Lower lobe of right lung (tissue), 2 donors: ENCODE measurements at regions not wholly inside any gene's neighbourhood (a gene's known extent, or its start where the extent isn't known, plus 50 kb on each side); places are given as distances from the start of the nearest gene placed in this dataset.

ENCODE experiments used
- ATAC-seq, 2 donors: fragments of 200-7000 bp; cut with Tn5 transposase; one replicate each; pipeline ENCODE4 v1.9.1; 2020 to 2022; ENCODE audit warnings: mild to moderate bottlenecking in 2 of 2, moderate library complexity in 2 of 2
- DNase-seq: peaks from one replicate; pipeline ENCODE4 v3.0.0-alpha.2; 2020
- H3K27ac ChIP-seq: fragments of 200-600 bp; one replicate; pipeline ENCODE4 v1.8.0; 2022
- H3K27me3 ChIP-seq: fragments of 200-600 bp; one replicate; pipeline ENCODE4 v1.8.0; 2022; ENCODE audit warnings: low read depth
- H3K36me3 ChIP-seq: fragments of 200-600 bp; one replicate; pipeline ENCODE4 v1.8.0; 2022; ENCODE audit warnings: mild to moderate bottlenecking
- H3K4me1 ChIP-seq: fragments of 200-600 bp; one replicate; pipeline ENCODE4 v1.8.0; 2022
- H3K4me3 ChIP-seq: fragments of 200-600 bp; one replicate; pipeline ENCODE4 v1.8.0; 2022; ENCODE audit warnings: mild to moderate bottlenecking
- H3K9me3 ChIP-seq: fragments of 200-600 bp; one replicate; pipeline ENCODE4 v1.8.0; 2022
- intact Hi-C: fragments of 100-400 bp; cut with DNase I; formaldehyde crosslinking; loops from one replicate; pipeline ENCODE4 v1.11.0; 2022
- TF ChIP-seq, protein P1 (sequence below): fragments of 200-600 bp; IDR thresholded peaks from one replicate; pipeline ENCODE4 v1.8.0; 2022; ENCODE audit warnings: antibody characterized with exemption, mild to moderate bottlenecking
- donor health status: DM: no; HTN: yes; CAD: no; lungs with severe emphysema.

DNA sequence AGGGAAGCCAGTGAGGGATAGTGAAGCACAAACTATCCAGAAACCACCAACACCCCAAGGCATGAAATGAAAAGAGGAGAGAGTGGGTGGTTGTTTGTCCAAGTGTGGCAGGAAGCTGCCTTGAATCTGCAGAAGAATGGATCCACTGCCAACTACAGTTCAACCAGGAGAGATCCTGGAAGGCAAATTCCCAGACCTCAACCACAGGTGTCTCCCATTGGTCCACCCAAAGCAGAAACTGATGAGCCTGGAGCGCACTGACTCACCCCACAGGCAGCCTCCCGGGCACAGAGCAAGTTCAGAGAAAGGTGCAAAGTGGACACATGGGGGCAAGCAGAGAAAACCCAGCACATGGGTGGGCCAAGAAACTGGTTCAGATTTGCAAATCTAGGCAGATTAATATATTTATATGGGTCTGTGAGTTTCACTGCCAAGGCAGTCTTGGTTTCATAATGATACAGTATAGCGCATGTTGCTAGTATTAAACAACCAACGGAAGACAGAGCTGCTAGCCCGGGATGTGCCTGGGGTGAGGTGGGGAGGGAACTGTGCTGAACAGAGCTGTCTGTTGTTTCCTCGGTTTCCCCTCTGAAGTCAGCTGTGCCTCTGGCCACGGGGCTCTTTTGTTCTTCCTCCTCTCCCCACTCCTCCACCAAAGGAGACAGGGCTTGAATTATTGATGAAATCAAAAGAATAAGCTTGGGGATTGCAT, 416.2 kb upstream of the CCDC196 start:
- Histone ChIP-seq H3K27ac (no peak overlapping the region), H3K36me3 (no peaks in the 10 kb centered on the region), H3K4me1 (no peaks in the 10 kb centered on the region), H3K27me3 (peaks cover 5% of the 10 kb centered on the region), H3K9me3 (no peaks in the 10 kb centered on the region), H3K4me3 (no peak overlapping the region)
- TF ChIP-seq, protein P1, sequence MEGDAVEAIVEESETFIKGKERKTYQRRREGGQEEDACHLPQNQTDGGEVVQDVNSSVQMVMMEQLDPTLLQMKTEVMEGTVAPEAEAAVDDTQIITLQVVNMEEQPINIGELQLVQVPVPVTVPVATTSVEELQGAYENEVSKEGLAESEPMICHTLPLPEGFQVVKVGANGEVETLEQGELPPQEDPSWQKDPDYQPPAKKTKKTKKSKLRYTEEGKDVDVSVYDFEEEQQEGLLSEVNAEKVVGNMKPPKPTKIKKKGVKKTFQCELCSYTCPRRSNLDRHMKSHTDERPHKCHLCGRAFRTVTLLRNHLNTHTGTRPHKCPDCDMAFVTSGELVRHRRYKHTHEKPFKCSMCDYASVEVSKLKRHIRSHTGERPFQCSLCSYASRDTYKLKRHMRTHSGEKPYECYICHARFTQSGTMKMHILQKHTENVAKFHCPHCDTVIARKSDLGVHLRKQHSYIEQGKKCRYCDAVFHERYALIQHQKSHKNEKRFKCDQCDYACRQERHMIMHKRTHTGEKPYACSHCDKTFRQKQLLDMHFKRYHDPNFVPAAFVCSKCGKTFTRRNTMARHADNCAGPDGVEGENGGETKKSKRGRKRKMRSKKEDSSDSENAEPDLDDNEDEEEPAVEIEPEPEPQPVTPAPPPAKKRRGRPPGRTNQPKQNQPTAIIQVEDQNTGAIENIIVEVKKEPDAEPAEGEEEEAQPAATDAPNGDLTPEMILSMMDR = no peak
- intact Hi-C loops = no loop called here
- ATAC-seq (no peak), DNase-seq (no peak)

DNA sequence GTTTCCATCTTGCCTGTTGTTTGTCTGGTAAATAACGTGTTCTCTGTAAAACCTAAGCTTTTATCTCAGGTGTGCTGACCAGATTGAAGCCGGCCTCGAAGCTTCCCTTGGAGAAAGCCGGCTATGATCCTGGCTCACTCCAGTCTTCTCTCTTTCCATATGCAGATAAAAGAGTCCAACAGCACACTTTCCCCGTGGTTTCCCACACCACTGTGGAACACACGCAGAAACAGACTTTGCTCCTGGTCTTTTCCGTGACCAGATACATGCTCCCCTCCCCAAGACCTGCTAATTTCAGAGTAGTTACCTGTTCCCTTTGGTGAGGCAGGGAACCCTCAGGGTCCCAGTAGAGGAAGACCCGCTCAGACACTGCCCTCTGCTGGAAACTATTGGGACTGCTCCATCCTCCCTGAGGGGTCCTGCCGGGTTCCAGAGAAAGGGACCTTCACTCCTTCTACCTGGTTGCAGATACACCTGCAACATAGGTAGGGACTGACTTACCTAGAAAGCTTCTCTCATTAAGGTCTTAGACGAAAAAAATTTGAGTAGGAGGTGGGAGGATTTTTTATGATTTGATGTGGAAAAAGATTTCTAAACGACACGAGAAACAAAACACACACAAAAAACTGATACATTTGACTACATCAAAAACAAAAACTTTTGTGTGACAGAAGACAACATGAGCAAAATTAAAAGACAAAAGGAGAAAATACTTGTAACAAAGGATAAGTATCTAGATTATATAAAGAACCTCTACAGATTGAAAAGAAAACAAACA, 415.4 kb upstream of the CCDC196 start:
- Histone ChIP-seq H3K27me3 (peaks cover 5% of the 10 kb centered on the region), H3K4me3 (no peak overlapping the region), H3K36me3 (no peaks in the 10 kb centered on the region), H3K4me1 (no peaks in the 10 kb centered on the region), H3K9me3 (no peaks in the 10 kb centered on the region), H3K27ac (no peak overlapping the region)
- intact Hi-C loops = no loop called here
- no peak for DNase-seq
- TF ChIP-seq, protein P1 = peak; percentile 80
- ATAC-seq = peak; percentile 60 to 68

DNA sequence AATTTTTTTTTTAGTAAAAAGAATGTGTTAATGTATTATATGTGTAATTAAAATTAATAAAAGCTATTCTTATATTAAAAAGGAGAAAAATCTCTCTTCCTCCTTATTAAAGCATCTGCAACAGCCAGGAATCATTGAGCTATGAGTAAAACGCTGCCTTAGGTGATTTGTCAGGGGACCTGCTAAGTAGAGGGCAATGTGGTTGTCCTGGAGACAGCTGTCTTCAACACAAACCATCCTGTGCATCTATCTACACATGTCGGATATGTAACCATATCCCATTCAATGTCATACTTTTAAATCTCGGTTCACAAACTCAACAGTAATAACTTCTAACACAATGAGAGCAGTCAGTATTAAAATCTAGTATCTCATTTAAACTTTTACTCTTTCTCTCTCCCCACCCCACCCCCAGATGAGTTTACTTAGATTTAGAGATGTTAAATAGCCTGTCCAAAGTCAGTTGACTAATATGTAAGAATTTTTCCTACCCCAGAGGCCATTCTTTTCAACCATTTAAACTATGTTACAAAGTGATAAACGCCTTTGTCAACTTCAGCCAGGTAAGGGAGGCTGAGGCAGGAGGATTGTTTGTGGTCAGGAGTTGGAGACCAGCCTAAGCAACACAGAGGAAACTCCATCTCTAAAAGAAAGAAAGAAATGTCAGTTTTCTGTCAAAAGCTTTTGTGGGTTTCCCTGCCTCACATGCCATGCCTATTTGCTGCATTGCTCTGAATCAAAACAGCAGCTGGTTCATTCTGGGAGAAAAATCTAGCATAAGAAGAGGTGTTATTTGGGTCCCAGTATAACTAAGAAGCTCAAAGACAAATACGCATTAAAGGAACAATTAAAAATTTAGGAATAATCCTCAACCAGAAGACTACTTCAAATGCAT, 413.7 kb upstream of the CCDC196 start:
- intact Hi-C loops = no loop called here
- Histone ChIP-seq H3K27ac (no peak overlapping the region), H3K4me3 (no peak overlapping the region), H3K36me3 (no peaks in the 10 kb centered on the region), H3K4me1 (no peaks in the 10 kb centered on the region), H3K9me3 (no peaks in the 10 kb centered on the region), H3K27me3 (peaks cover 5% of the 10 kb centered on the region)
- ATAC-seq (no peak), DNase-seq (no peak)
- TF ChIP-seq, protein P1 = no peak

DNA sequence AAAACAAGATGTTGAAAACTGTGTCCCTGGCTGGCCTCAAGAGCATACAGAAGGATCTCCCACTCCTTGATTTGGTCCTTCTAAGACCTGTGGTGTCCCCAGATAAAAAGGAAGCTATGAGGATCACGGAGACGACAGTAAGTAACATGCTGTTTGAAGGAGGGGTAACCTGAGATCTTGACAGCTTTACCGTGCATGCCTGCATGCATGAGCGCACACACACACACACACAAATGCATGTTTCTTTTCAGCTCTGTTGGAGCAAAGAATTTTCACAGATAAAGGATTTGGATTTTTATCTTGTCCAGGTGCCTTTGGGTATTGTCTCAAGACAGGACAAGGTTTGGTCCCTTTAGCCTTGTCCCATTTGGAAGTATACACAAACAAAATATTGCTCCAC, 411.6 kb upstream of the CCDC196 start:
- no peaks in the 10 kb centered on the region for H3K4me1 ChIP-seq
- intact Hi-C loops = no loop called here
- H3K27me3 ChIP-seq = peaks cover 5% of the 10 kb centered on the region
- no peaks in the 10 kb centered on the region for H3K36me3 ChIP-seq
- DNase-seq (no peak), ATAC-seq (no peak)
- no peaks in the 10 kb centered on the region for H3K9me3 ChIP-seq
- TF ChIP-seq, protein P1 = no peak
- no peak overlapping the region for H3K4me3 ChIP-seq
- H3K27ac ChIP-seq = no peak overlapping the region

DNA sequence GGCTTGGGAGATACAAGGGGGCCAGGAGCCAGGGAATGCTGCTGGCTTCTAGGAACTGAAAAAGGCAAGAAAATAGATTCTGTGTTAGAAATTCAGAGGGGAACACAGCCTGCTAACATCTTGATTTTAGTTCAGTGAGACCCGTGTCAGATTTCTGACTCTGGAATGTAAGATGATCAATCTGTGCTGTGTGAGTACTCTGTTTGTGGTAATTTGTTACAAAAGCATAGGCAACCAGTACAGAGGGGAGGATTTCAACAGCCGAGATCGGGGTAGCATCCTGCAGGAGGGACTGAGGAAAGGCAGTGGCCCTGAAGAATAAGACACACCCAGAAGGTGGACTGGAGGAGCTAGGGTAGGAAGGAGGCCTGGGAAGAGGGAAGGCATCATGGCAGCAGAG, 410.0 kb upstream of the CCDC196 start:
- no peaks in the 10 kb centered on the region for H3K36me3 ChIP-seq
- no peaks in the 10 kb centered on the region for H3K4me1 ChIP-seq
- no peak overlapping the region for H3K27ac ChIP-seq
- peaks cover under 1% of the 10 kb centered on the region for H3K27me3 ChIP-seq
- TF ChIP-seq, protein P1 = no peak
- ATAC-seq (no peak), DNase-seq (no peak)
- no peaks in the 10 kb centered on the region for H3K9me3 ChIP-seq
- no peak overlapping the region for H3K4me3 ChIP-seq
- intact Hi-C loops = no loop called here
